ENCODE measurements at regions not wholly inside any gene's neighbourhood (a gene's known extent, or its start where the extent isn't known, plus 50 kb on each side); places are given as distances from the start of the nearest gene placed in this dataset.
"Not testable (repeated sequence)": the region's sequence is repeated elsewhere in the genome, so short reads cannot be mapped to it uniquely, and the experiment has no call there.

GRCh38 chr20:54906134-54906533 lies 430.7 kb downstream of the DOK5 start:
- not testable (repeated sequence) for TF ChIP-seq POLR2A, CTCF, POLR2AphosphoS5, EP300 (IDR thresholded peaks at IDR 0.05)
